Renal pelvis (tissue), 1 donor: ENCODE measurements at regions not wholly inside any gene's neighbourhood (a gene's known extent, or its start where the extent isn't known, plus 50 kb on each side); places are given as distances from the start of the nearest gene placed in this dataset.

Experiments
- DNase-seq: peaks from one replicate; pipeline ENCODE4 v3.0.0-alpha.2; 2013

DNA sequence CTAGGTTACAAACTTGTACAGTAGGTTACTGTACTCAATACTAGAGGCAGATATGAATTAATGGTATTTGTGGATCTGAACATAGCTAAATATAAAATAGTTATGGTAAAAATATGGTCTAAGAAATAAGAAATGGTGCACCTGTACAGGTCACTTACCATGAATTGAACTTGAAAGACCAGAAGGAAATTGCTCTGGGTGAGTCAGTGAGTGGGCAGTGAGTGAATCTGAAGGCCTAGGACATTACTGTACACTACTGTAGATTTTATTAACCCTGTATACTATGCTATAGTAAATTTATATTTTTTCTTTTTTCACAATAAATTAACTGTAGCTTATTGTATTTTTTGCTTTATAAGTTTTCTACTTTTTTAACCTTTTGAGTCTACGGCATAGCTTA, 1020.4 kb downstream of the CDH18 start:
- no peak for DNase-seq

- DNase-seq, result no peak
Measured at GRCh38 chr5:18968966-18969365, 1019.0 kb downstream of the CDH18 start.

DNA sequence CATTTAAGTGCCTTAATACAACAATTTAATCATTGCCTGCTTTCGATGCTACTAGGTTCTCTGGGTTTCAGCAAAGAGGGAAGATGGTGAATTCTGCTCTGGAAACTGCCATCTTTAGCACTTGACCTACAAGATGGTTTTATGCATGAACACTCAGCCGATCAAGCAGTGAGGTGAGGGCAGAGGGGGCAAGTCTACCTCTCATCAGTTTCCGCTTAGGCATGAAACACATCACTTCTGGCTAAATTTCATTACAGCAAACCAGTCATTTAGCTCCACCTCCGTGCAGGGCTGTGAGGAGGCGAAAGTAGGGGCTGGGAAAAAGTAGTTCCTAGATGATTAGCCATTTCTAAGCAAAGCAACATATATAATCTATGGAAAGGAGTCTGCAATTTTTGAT, 1018.0 kb downstream of the CDH18 start:
- DNase-seq, result no peak

GRCh38 chr5:18972177-18972576, 1015.8 kb downstream of the CDH18 start:
- no peak for DNase-seq

- DNase-seq, result no peak
Measured at GRCh38 chr5:18975624-18976023, 1012.4 kb downstream of the CDH18 start.

GRCh38 chr5:18977880-18978279, 1010.1 kb downstream of the CDH18 start:
- no peak for DNase-seq

- no peak for DNase-seq
Measured at GRCh38 chr5:18984559-18985080, 1003.4 kb downstream of the CDH18 start.

DNA sequence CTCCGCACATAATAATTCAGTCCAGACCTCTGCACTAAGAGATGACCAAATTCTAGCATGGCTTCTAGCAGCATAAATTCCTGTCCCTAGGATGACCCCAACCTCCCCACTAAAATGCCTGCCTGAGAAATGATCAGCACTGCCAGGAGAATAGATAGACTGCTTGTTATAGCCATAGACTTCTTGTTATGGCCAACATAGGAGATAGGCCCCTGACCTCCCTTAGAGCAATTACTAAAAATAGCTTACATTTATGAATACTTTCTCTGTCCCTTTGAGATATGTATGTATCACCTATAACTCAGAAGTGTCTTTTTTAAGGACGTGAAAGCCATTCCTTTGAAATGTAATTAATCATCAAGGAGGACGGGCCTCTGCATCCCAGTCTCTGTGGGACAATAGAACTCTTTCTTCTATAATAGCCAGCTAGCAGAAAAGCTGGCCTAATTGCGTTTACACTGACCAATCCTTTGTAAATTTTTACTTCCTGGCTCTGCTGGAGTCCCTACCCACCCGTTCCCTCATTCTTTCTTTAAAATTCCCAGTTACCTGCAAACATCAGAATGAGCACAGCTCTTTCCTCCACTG, 1002.7 kb downstream of the CDH18 start:
- no peak for DNase-seq

- DNase-seq, result no peak
Measured at GRCh38 chr5:18987101-18987500, 1000.9 kb downstream of the CDH18 start.

DNA sequence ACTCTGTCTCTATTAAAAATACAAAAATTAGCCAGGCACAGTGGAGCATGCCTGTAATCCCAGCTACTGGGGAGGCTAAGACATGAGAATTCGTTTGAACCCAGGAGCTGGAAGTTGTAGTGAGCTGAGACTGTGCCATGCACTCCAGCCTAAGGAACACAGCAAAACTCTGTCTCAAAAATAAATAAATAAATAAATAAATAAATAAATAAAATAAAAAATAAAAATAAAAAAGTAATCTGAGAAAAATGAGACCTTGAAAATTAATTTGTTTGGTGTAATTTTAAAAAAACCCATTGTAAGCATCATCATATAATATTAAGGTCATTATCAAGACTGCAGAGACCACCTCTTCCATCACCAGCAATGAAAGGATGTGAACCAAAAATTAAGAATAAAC, 997.1 kb downstream of the CDH18 start:
- no peak for DNase-seq

- no peak for DNase-seq
Measured at GRCh38 chr5:18992264-18992663, 995.7 kb downstream of the CDH18 start.

DNA sequence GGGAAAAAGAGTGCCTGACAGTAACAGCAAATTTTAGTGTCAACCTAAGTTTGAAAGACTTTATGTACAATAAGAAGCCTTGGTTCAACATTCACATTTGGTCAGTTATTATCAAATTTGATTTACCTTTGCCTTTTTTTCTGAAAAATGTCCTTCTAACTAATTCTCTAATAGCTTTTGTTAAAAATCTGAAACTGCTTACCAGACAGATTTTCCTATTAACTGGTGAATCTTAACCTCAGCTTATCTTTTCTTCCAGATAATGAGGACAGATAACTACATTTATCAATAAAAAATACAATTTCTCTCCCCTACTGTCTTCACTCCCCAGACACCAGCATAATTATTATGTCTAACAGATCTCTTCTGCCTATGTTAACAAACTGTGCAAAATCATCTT, 988.5 kb downstream of the CDH18 start:
- DNase-seq, result no peak

- no peak for DNase-seq
Measured at GRCh38 chr5:19001054-19001453, 986.9 kb downstream of the CDH18 start.

- no peak for DNase-seq
Measured at GRCh38 chr5:19001539-19001938, 986.5 kb downstream of the CDH18 start.

GRCh38 chr5:19002111-19002510, 985.9 kb downstream of the CDH18 start:
- DNase-seq, result no peak

- DNase-seq, result no peak
Measured at GRCh38 chr5:19018822-19019221, 969.2 kb downstream of the CDH18 start.

- DNase-seq, result no peak
Measured at GRCh38 chr5:19031491-19031890, 956.5 kb downstream of the CDH18 start.

DNA sequence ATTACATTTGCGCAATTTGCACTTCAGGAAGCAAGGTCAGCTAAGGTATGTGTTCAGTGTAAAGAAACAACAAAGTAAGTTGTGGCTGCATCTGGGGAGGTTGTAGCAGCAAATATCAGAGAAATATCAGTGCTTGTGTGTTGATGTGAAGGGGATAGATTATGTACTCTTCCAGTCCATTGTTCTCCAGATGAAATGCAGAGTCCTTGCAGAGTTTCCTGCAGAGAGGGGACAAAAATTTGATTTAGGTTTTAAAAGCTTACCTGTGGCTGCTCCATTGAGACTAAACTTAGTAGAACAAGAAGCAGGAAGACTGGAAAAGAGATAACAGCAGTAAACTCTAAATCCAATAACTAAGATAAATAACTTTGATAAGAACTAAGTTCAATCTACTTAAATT, 952.2 kb downstream of the CDH18 start:
- no peak for DNase-seq

DNA sequence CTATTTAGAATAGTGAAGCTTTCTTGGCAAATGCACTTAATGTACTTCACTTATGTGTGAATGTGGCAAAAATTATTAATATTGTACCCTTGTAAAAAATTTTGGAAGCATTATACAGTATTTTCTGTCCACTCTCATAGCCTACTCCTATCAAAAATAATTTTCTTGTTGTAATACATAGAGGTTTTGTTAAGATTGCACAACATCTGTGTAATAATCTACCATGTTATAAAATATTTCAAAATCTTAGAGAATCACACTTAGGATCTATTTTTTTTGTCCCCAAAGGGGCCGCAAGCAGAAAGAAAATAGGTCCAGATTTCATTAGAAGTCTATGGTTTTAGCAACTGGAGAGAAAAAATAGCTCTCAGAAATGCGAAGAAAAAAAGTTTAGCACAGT, 945.9 kb downstream of the CDH18 start:
- DNase-seq, result no peak

- DNase-seq, result no peak
Measured at GRCh38 chr5:19044311-19044710, 943.7 kb downstream of the CDH18 start.

- DNase-seq, result no peak
Measured at GRCh38 chr5:19044931-19045695, 942.9 kb downstream of the CDH18 start.

GRCh38 chr5:19047277-19047676, 940.7 kb downstream of the CDH18 start:
- DNase-seq, result no peak

GRCh38 chr5:19048726-19049125, 939.3 kb downstream of the CDH18 start:
- DNase-seq, result no peak

GRCh38 chr5:19058216-19058615, 929.8 kb downstream of the CDH18 start:
- no peak for DNase-seq
